Retinal pigment epithelial cell (primary cell): ENCODE measurements at regions not wholly inside any gene's neighbourhood (a gene's known extent, or its start where the extent isn't known, plus 50 kb on each side); places are given as distances from the start of the nearest gene placed in this dataset.
"Not testable (repeated sequence)": the region's sequence is repeated elsewhere in the genome, so short reads cannot be mapped to it uniquely, and the experiment has no call there.

ENCODE experiments used
- DNase-seq: peaks from one replicate; pipeline ENCODE4 v3.0.0-alpha.2; 2010; ENCODE audit warnings: low read depth
- H3K4me3 ChIP-seq: 2 replicates; pipeline ENCODE4 v1.5.1; 2011; ENCODE audit warnings: mild to moderate bottlenecking, low read length, control low read depth, moderate library complexity
- TF ChIP-seq, protein P1 (sequence below): conservative IDR thresholded peaks from 2 replicates; pipeline ENCODE4 v1.5.1; 2011; ENCODE audit warnings: low read depth, low read length, control low read depth, inconsistent platforms

DNA sequence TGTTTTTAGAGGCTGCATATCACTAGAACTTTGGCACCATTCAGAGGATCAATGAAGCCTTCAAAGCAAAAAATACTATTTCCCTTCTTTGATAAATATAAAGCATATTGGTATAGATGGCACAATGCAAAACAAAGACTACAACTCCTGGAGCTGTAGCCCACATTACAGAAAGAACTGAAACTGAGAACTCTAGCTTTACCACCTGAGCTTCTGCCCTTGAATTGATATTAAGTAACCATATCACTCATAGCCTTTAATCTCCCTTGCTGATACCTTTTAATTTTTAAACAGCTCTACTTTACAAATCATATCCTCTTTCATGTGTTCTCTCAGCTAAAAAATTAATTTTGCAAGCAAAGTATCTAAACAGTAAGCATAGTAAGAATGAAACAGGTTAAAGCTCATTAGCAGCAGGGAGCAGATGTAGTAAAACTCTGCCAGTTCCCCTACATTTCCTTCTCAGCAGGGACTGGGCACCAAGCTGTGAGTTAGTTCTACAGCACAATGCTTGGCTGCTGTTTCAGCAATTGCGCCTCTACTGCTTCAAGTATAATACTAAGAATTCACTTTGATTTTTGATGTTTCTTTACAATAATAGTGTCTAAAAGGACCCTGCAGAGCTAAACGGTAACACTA is 97.9 kb upstream of the NANOGP8 start:
- TF ChIP-seq, protein P1, sequence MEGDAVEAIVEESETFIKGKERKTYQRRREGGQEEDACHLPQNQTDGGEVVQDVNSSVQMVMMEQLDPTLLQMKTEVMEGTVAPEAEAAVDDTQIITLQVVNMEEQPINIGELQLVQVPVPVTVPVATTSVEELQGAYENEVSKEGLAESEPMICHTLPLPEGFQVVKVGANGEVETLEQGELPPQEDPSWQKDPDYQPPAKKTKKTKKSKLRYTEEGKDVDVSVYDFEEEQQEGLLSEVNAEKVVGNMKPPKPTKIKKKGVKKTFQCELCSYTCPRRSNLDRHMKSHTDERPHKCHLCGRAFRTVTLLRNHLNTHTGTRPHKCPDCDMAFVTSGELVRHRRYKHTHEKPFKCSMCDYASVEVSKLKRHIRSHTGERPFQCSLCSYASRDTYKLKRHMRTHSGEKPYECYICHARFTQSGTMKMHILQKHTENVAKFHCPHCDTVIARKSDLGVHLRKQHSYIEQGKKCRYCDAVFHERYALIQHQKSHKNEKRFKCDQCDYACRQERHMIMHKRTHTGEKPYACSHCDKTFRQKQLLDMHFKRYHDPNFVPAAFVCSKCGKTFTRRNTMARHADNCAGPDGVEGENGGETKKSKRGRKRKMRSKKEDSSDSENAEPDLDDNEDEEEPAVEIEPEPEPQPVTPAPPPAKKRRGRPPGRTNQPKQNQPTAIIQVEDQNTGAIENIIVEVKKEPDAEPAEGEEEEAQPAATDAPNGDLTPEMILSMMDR, result no peak
- no peak overlapping the region for H3K4me3 ChIP-seq
- no peak for DNase-seq

DNA sequence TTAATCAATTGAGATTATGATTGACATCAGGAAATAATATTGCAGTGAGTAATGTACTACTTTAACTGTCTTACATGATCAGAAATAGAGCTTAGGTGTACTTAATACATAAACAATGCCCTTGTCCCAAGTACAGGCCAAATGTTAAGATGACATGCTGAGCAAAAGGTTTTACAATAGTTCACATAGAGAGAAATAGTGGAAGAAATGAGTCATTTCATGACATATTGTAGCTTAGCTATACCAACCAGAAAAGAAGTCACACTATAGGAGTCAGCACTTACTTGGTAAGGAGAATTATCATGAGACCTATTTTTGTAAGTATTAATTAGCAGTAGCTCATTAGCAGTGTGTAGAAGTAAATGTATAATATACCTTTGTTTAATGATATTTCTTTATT is 96.4 kb upstream of the NANOGP8 start:
- DNase-seq, result peak; percentile 27
- TF ChIP-seq, protein P1, result no peak
- H3K4me3 ChIP-seq, result no peak overlapping the region

DNA sequence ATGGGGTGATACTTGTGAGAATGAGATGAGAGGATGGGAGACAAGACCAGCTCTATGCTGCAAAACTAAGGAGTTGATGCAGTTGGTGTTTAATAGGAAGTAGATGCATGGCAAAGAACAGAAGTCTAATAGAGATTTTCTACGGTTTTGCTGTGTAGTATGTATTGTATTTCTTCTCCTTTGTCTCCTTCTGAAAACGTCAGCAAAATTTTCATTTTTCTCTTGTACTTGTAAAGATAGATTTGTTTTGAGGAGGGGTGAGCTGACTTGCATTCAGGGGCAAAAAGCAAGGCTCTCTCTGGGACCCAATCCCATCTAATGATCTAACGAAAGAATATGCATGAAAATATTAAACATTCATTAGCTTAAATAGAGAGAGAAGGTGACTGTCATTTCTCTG is 94.6 kb upstream of the NANOGP8 start:
- TF ChIP-seq, protein P1, result no peak
- no peak for DNase-seq
- H3K4me3 ChIP-seq, result no peak overlapping the region

DNA sequence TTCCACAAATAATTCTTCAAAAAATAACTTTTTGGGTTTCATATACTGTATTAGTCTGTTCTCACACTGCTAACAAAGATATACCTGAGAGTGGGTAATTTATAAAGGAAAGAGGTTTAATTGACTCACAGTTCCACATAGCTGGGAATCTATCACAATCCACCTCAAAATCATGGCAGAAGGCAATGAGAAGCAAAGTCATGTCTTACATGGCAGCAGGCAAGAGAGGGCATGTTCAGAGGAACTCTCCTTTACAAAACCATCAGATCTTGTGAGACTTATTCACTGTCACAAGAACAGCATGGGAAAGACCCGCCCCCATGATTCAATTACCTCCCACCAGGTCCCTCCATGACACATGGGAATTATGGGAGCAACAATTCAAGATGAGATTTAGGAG is 93.1 kb upstream of the NANOGP8 start:
- not testable (repeated sequence) for H3K4me3 ChIP-seq, DNase-seq

GRCh38 chr15:35174948-35175347 is 89.9 kb upstream of the NANOGP8 start:
- H3K4me3 ChIP-seq, result no peak overlapping the region
- TF ChIP-seq, protein P1, result no peak
- no peak for DNase-seq

- H3K4me3 ChIP-seq, result no peak overlapping the region
- TF ChIP-seq, protein P1, result no peak
- DNase-seq, result no peak
Observed at GRCh38 chr15:35173444-35174118, 88.5 kb upstream of the NANOGP8 start.

DNA sequence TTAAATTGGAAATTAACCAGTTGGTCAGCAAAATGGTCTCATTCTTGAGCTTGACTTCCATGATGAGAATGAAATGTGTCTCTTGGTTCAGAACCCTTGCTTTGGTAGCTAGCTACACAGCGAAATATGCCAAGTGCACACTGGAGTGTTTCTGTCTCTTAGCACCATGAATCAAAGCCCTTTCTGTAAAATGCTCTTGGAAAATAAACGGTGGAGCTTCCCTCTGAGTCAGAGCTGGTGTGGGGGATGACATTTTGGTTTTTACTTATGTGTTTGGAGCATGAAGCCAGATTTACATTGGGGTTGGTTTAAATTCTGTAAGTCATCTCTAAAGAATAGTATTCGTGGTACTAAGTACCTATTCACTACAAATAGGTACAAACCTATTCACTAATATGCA is 85.1 kb upstream of the NANOGP8 start:
- DNase-seq, result no peak
- TF ChIP-seq, protein P1, result no peak
- H3K4me3 ChIP-seq, result no peak overlapping the region
